H1 (cell line): ENCODE measurements at regions not wholly inside any gene's neighbourhood (a gene's known extent, or its start where the extent isn't known, plus 50 kb on each side); places are given as distances from the start of the nearest gene placed in this dataset.

Experiments used
- BCL11A ChIP-seq, 2 experiments: IDR thresholded peaks; one replicate each; pipeline ENCODE4 v1.6.1; 2011; ENCODE audit warnings: low read depth in 2 of 2, low read length in 2 of 2, mild to moderate bottlenecking in 2 of 2
- EP300 ChIP-seq, 2 experiments: IDR thresholded peaks; 1 replicate in 1 of 2; 2 replicates in 1 of 2; pipeline ENCODE4 v1.6.1; 2011 to 2012; ENCODE audit warnings: low read depth in 2 of 2, low read length in 2 of 2, mild to moderate bottlenecking in 2 of 2, borderline replicate concordance in 1 of 2, inconsistent platforms in 1 of 2, moderate library complexity in 1 of 2
- POLR2AphosphoS5 ChIP-seq: IDR thresholded peaks from 2 replicates; pipeline ENCODE4 v1.6.1; 2011; ENCODE audit warnings: low read depth, low read length
- SP1 ChIP-seq: IDR thresholded peaks from 2 replicates; pipeline ENCODE4 v1.6.1; 2011; ENCODE audit warnings: low read depth, low read length
- TCF12 ChIP-seq: IDR thresholded peaks from 2 replicates; pipeline ENCODE4 v1.6.1; 2011; ENCODE audit warnings: low read depth, mild to moderate bottlenecking, low read length
- TF ChIP-seq, protein P1 (sequence below), 3 experiments: IDR thresholded peaks; 1 replicate in 2 of 3; 2 replicates in 1 of 3; pipeline versions ENCODE4 v1.5.1 to v1.6.1; 2011; ENCODE audit warnings: low read length in 3 of 3, mild to moderate bottlenecking in 3 of 3, inconsistent platforms in 2 of 3, low read depth in 1 of 3, moderate library complexity in 1 of 3; ENCODE audit not compliant: insufficient read depth in 1 of 3; ENCODE audit errors: control extremely low read depth in 1 of 3
- TF ChIP-seq, protein P2 (sequence below): IDR thresholded peaks from 2 replicates; pipeline ENCODE4 v1.6.1; 2012; ENCODE audit warnings: inconsistent platforms

DNA sequence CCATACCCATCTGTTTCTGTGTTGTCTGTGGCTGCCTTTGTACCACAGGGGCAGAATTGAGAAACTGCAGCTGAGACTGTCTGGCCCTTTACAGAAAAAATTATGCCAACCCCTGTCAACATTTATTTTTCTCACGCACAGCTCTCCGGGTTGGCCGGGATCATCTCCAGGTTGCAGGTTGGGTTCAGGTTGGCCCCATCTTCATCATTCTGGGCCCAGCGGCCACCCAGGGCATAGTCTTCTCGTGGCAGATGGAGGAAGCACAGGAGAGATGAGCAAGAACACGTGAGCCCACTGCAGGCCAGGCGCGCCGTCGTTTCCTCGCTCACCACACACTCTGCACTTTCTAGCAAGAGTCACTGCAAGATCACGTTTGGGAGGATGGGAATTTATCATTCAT lies 66.1 kb upstream of the SEC14L1 start (continued):
- TF ChIP-seq, protein P1, sequence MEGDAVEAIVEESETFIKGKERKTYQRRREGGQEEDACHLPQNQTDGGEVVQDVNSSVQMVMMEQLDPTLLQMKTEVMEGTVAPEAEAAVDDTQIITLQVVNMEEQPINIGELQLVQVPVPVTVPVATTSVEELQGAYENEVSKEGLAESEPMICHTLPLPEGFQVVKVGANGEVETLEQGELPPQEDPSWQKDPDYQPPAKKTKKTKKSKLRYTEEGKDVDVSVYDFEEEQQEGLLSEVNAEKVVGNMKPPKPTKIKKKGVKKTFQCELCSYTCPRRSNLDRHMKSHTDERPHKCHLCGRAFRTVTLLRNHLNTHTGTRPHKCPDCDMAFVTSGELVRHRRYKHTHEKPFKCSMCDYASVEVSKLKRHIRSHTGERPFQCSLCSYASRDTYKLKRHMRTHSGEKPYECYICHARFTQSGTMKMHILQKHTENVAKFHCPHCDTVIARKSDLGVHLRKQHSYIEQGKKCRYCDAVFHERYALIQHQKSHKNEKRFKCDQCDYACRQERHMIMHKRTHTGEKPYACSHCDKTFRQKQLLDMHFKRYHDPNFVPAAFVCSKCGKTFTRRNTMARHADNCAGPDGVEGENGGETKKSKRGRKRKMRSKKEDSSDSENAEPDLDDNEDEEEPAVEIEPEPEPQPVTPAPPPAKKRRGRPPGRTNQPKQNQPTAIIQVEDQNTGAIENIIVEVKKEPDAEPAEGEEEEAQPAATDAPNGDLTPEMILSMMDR (IDR thresholded peaks at IDR 0.05; ENCODE audit: control extremely low read depth in 1 of 3, insufficient read depth in 1 of 3, low read depth in 1 of 3, low read length in 3 of 3) = no peak
- TF ChIP-seq POLR2AphosphoS5 (no peak), SP1 (no peak), TCF12 (no peak), BCL11A (IDR thresholded peaks at IDR 0.05; ENCODE audit: low read depth in 2 of 2, low read length in 2 of 2) (no peak), EP300 (IDR thresholded peaks at IDR 0.05; ENCODE audit: borderline replicate concordance in 1 of 2, low read depth in 2 of 2, low read length in 2 of 2) (no peak)
- TF ChIP-seq, protein P2, sequence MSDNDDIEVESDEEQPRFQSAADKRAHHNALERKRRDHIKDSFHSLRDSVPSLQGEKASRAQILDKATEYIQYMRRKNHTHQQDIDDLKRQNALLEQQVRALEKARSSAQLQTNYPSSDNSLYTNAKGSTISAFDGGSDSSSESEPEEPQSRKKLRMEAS = no peak
